ENCODE measurements at regions not wholly inside any gene's neighbourhood (a gene's known extent, or its start where the extent isn't known, plus 50 kb on each side); places are given as distances from the start of the nearest gene placed in this dataset.

- no TSS peak for BruUV-seq (replicated peaks)
- Histone ChIP-seq H3K36me3 (ENCODE audit: control insufficient read depth, insufficient read depth, low read length) (no peaks in the 10 kb centered on the region), H3K27me3 (ENCODE audit: control insufficient read depth, insufficient read depth, low read length) (no peaks in the 10 kb centered on the region), H3K9me1 (ENCODE audit: insufficient read depth, low read length) (no peaks in the 10 kb centered on the region), H3K4me3 (ENCODE audit: insufficient read depth, low read depth, low read length) (no peak overlapping the region), H2AK5ac (ENCODE audit: low read depth, low read length) (no peak overlapping the region), H2AFZ (replicated peaks; ENCODE audit: low read length, poor library complexity) (no peak overlapping the region), H3K18ac (ENCODE audit: low read depth, low read length) (no peak overlapping the region), H4K8ac (ENCODE audit: low read depth in 2 of 2, low read length in 2 of 2) (no peak overlapping the region), H3K23ac (ENCODE audit: low read depth, low read length) (no peak overlapping the region), H2BK15ac (ENCODE audit: low read depth, low read length) (no peak overlapping the region), H2BK20ac (ENCODE audit: low read depth, low read length) (no peak overlapping the region), H3K56ac (ENCODE audit: extremely low read depth, insufficient read depth, low read length) (no peak overlapping the region), H2AK9ac (replicated peaks; ENCODE audit: low read depth, low read length, poor library complexity) (no peak overlapping the region), H4K5ac (ENCODE audit: low read depth, low read length) (no peak overlapping the region), H3K9ac (ENCODE audit: low read depth, low read length) (no peak overlapping the region), H3K14ac (replicated peaks; ENCODE audit: low read depth, low read length) (no peak overlapping the region), H3K27ac (ENCODE audit: insufficient read depth, low read length) (no peak overlapping the region), H3K79me1 (ENCODE audit: low read depth in 1 of 2, low read length in 2 of 2) (no peaks in the 10 kb centered on the region), H3K4me1 (ENCODE audit: control insufficient read depth, insufficient read depth, low read length) (no peaks in the 10 kb centered on the region), H2BK5ac (ENCODE audit: low read depth, low read length, poor library complexity, severe bottlenecking) (no peak overlapping the region), H3K9me3 (ENCODE audit: control insufficient read depth, insufficient read depth, low read length) (no peaks in the 10 kb centered on the region), H4K91ac (ENCODE audit: insufficient read depth, low read depth, low read length) (no peak overlapping the region), H2BK120ac (ENCODE audit: low read depth, low read length) (no peak overlapping the region), H3K4me2 (ENCODE audit: low read depth, low read length) (no peak overlapping the region), H3K4ac (ENCODE audit: low read depth, low read length) (no peak overlapping the region), H4K20me1 (ENCODE audit: insufficient read depth, low read length) (no peaks in the 10 kb centered on the region)
- TF ChIP-seq POLR2A (IDR thresholded peaks at IDR 0.05; ENCODE audit: low read depth, low read length), result no peak
- TF ChIP-seq, protein P1, sequence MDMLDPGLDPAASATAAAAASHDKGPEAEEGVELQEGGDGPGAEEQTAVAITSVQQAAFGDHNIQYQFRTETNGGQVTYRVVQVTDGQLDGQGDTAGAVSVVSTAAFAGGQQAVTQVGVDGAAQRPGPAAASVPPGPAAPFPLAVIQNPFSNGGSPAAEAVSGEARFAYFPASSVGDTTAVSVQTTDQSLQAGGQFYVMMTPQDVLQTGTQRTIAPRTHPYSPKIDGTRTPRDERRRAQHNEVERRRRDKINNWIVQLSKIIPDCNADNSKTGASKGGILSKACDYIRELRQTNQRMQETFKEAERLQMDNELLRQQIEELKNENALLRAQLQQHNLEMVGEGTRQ (IDR thresholded peaks at IDR 0.05; ENCODE audit: low read depth, low read length), result no peak
- TF ChIP-seq RAD21 (IDR thresholded peaks at IDR 0.05; ENCODE audit: low read length), result no peak
- no peak for TF ChIP-seq SMC3 (IDR thresholded peaks at IDR 0.05; ENCODE audit: low read depth, low read length)
- TF ChIP-seq RCOR1 (IDR thresholded peaks at IDR 0.05; ENCODE audit: insufficient replicate concordance, low read length), result no peak
- TF ChIP-seq BHLHE40 (IDR thresholded peaks at IDR 0.05; ENCODE audit: low read depth, low read length), result no peak
- no peak for TF ChIP-seq MAZ (IDR thresholded peaks at IDR 0.05; ENCODE audit: borderline replicate concordance, low read depth, low read length)
- TF ChIP-seq MAFK (IDR thresholded peaks at IDR 0.05; ENCODE audit: low read depth, low read length), result no peak
- no peak for TF ChIP-seq ELK1 (IDR thresholded peaks at IDR 0.05; ENCODE audit: borderline replicate concordance, low read depth, low read length)
- no peak for TF ChIP-seq MXI1 (IDR thresholded peaks at IDR 0.05; ENCODE audit: borderline replicate concordance, low read depth, low read length)
- no peak for TF ChIP-seq CEBPB (IDR thresholded peaks at IDR 0.05; ENCODE audit: low read depth, low read length)
- TF ChIP-seq RFX5 (IDR thresholded peaks at IDR 0.05; ENCODE audit: low read depth, low read length), result no peak
- no peak for TF ChIP-seq NFE2L2 (IDR thresholded peaks at IDR 0.05; ENCODE audit: low read depth, low read length)
- no peak for TF ChIP-seq FOS (IDR thresholded peaks at IDR 0.05; ENCODE audit: low read depth, low read length)
- no peak for TF ChIP-seq CHD1 (IDR thresholded peaks at IDR 0.05; ENCODE audit: low read depth, low read length)
- no peak for TF ChIP-seq CTCF (conservative IDR thresholded peaks at IDR 0.05; ENCODE audit: low read depth, low read length)
- POLR2A ChIA-PET (ENCODE audit: unreplicated experiment), result no interaction called here
- ATAC-seq (ENCODE audit: low read depth), result no peak
- WGBS, 2 experiments (ENCODE audit: extremely low coverage in 2 of 2, insufficient read length in 1 of 2), result no CpG with 5 or more reads among the region's 4 CpGs
- intact Hi-C loops (cut with micrococcal nuclease), result no loop called here
- CTCF ChIA-PET, result no interaction called here
- DNase-seq, result no peak
- in situ Hi-C loops (cut with MboI; ENCODE audit: low sequenced_read_pairs), result no loop called here
- dilution Hi-C loops (cut with HindIII; ENCODE audit: low sequenced_read_pairs, unreplicated experiment), result no loop called here
Measured at GRCh38 chr11:82458761-82459160, 274.9 kb downstream of the FAM181B start.
